ENCODE measurements at regions not wholly inside any gene's neighbourhood (a gene's known extent, or its start where the extent isn't known, plus 50 kb on each side); places are given as distances from the start of the nearest gene placed in this dataset.

- 0 out of 2 replicates have a peak, but pooled peaks cover 7% of the 10 kb centered on the region for H3F3A ChIP-seq (ENCODE audit: insufficient read depth)
- no peak for DNase-seq
- no peak overlapping the region for H3K4me3 ChIP-seq
- in situ Hi-C loops (cut with MboI), result no loop called here
- H3K9me3 ChIP-seq (ENCODE audit: low read depth), result no peaks in the 10 kb centered on the region
- no peak overlapping the region for H3K4me2 ChIP-seq (ENCODE audit: unreplicated experiment)
- H3K36me3 ChIP-seq (ENCODE audit: low read depth), result no peaks in the 10 kb centered on the region
- TF ChIP-seq EZH2phosphoT487 (IDR thresholded peaks at IDR 0.05; ENCODE audit: insufficient read depth, low read depth) (no peak), EZH2 (IDR thresholded peaks at IDR 0.05; ENCODE audit: insufficient read depth, poor library complexity, severe bottlenecking) (no peak)
- no peak overlapping the region for H3K27ac ChIP-seq
- H3K79me2 ChIP-seq (ENCODE audit: insufficient read depth), result no peaks in the 10 kb centered on the region
- WGBS, 2 experiments (ENCODE audit: low coverage in 1 of 2, low lambda C conversion rate in 2 of 2, missing lambda C conversion rate in 2 of 2), result 69 to 90% methylated on average over 1 of the region's 1 CpG
- no peaks in the 10 kb centered on the region for H4K20me1 ChIP-seq (ENCODE audit: insufficient read depth)
- H3K9me2 ChIP-seq (ENCODE audit: insufficient read depth), result no peaks in the 10 kb centered on the region
- no peak overlapping the region for H3K9ac ChIP-seq
- no peak overlapping the region for H2AFZ ChIP-seq
- H3K4me1 ChIP-seq (ENCODE audit: insufficient read depth), result peaks cover 22% of the 10 kb centered on the region
- H3K27me3 ChIP-seq (replicated peaks; ENCODE audit: insufficient read depth), result no peaks in the 10 kb centered on the region
These were observed 788.4 kb downstream of the EPHA4 start for GRCh38 chr2:220783671-220784070.

- no peak overlapping the region for H3K4me2 ChIP-seq (ENCODE audit: unreplicated experiment)
- H3K9me2 ChIP-seq (ENCODE audit: insufficient read depth), result no peaks in the 10 kb centered on the region
- no peak overlapping the region for H3K27ac ChIP-seq
- in situ Hi-C loops (cut with MboI), result no loop called here
- H2AFZ ChIP-seq, result no peak overlapping the region
- H3K9ac ChIP-seq, result no peak overlapping the region
- no peaks in the 10 kb centered on the region for H3F3A ChIP-seq (ENCODE audit: insufficient read depth)
- no peaks in the 10 kb centered on the region for H3K9me3 ChIP-seq (ENCODE audit: low read depth)
- H3K4me3 ChIP-seq, result no peak overlapping the region
- no peaks in the 10 kb centered on the region for H3K27me3 ChIP-seq (replicated peaks; ENCODE audit: insufficient read depth)
- H3K79me2 ChIP-seq (ENCODE audit: insufficient read depth), result no peaks in the 10 kb centered on the region
- no peaks in the 10 kb centered on the region for H4K20me1 ChIP-seq (ENCODE audit: insufficient read depth)
- H3K36me3 ChIP-seq (ENCODE audit: low read depth), result no peaks in the 10 kb centered on the region
- 68 to 74% methylated on average over 4 of the region's 4 CpGs for WGBS, 2 experiments (ENCODE audit: low coverage in 1 of 2, low lambda C conversion rate in 2 of 2, missing lambda C conversion rate in 2 of 2)
- H3K4me1 ChIP-seq (ENCODE audit: insufficient read depth), result peaks cover 24% of the 10 kb centered on the region
- DNase-seq, result no peak
- TF ChIP-seq EZH2phosphoT487 (IDR thresholded peaks at IDR 0.05; ENCODE audit: insufficient read depth, low read depth) (no peak), EZH2 (IDR thresholded peaks at IDR 0.05; ENCODE audit: insufficient read depth, poor library complexity, severe bottlenecking) (no peak)
These were observed 786.9 kb downstream of the EPHA4 start for GRCh38 chr2:220785178-220785577.

GRCh38 chr2:220786216-220786615 is 785.9 kb downstream of the EPHA4 start:
- DNase-seq, result no peak
- in situ Hi-C loops (cut with MboI), result no loop called here

GRCh38 chr2:220787251-220787650 is 784.9 kb downstream of the EPHA4 start:
- no peaks in the 10 kb centered on the region for H3F3A ChIP-seq (ENCODE audit: insufficient read depth)
- in situ Hi-C loops (cut with MboI), result no loop called here
- no peaks in the 10 kb centered on the region for H3K79me2 ChIP-seq (ENCODE audit: insufficient read depth)
- H4K20me1 ChIP-seq (ENCODE audit: insufficient read depth), result no peaks in the 10 kb centered on the region
- TF ChIP-seq EZH2phosphoT487 (IDR thresholded peaks at IDR 0.05; ENCODE audit: insufficient read depth, low read depth) (no peak), EZH2 (IDR thresholded peaks at IDR 0.05; ENCODE audit: insufficient read depth, poor library complexity, severe bottlenecking) (no peak)
- peak; percentile 35 for DNase-seq
- H3K27ac ChIP-seq, result no peak overlapping the region
- no peaks in the 10 kb centered on the region for H3K36me3 ChIP-seq (ENCODE audit: low read depth)
- H3K9me3 ChIP-seq (ENCODE audit: low read depth), result no peaks in the 10 kb centered on the region
- no peak overlapping the region for H3K4me3 ChIP-seq
- peaks cover 19% of the 10 kb centered on the region for H3K4me1 ChIP-seq (ENCODE audit: insufficient read depth)
- no peaks in the 10 kb centered on the region for H3K9me2 ChIP-seq (ENCODE audit: insufficient read depth)
- H2AFZ ChIP-seq, result no peak overlapping the region
- H3K4me2 ChIP-seq (ENCODE audit: unreplicated experiment), result peak overlapping the region; percentile 48
- H3K27me3 ChIP-seq (replicated peaks; ENCODE audit: insufficient read depth), result no peaks in the 10 kb centered on the region
- no peak overlapping the region for H3K9ac ChIP-seq

More at GRCh38 chr2:220786216-220786615, 785.9 kb downstream of the EPHA4 start:
- Histone ChIP-seq H3K27me3 (replicated peaks; ENCODE audit: insufficient read depth) (no peaks in the 10 kb centered on the region), H2AFZ (no peak overlapping the region), H3K9ac (no peak overlapping the region), H3K36me3 (ENCODE audit: low read depth) (no peaks in the 10 kb centered on the region), H3K4me2 (ENCODE audit: unreplicated experiment) (no peak overlapping the region), H3K79me2 (ENCODE audit: insufficient read depth) (no peaks in the 10 kb centered on the region), H3K9me2 (ENCODE audit: insufficient read depth) (no peaks in the 10 kb centered on the region), H3K9me3 (ENCODE audit: low read depth) (no peaks in the 10 kb centered on the region), H3K4me3 (no peak overlapping the region), H3F3A (ENCODE audit: insufficient read depth) (no peaks in the 10 kb centered on the region), H4K20me1 (ENCODE audit: insufficient read depth) (no peaks in the 10 kb centered on the region), H3K4me1 (ENCODE audit: insufficient read depth) (peaks cover 19% of the 10 kb centered on the region), H3K27ac (no peak overlapping the region)
- WGBS, 2 experiments (ENCODE audit: low coverage in 1 of 2, low lambda C conversion rate in 2 of 2, missing lambda C conversion rate in 2 of 2), result 59 to 61% methylated on average over 5 of the region's 5 CpGs
- TF ChIP-seq EZH2phosphoT487 (IDR thresholded peaks at IDR 0.05; ENCODE audit: insufficient read depth, low read depth) (no peak), EZH2 (IDR thresholded peaks at IDR 0.05; ENCODE audit: insufficient read depth, poor library complexity, severe bottlenecking) (no peak)

- Histone ChIP-seq H4K20me1 (ENCODE audit: insufficient read depth) (no peaks in the 10 kb centered on the region), H3F3A (ENCODE audit: insufficient read depth) (no peaks in the 10 kb centered on the region), H3K36me3 (ENCODE audit: low read depth) (no peaks in the 10 kb centered on the region), H3K27ac (no peak overlapping the region), H3K4me1 (ENCODE audit: insufficient read depth) (peaks cover 19% of the 10 kb centered on the region), H3K9me2 (ENCODE audit: insufficient read depth) (no peaks in the 10 kb centered on the region), H3K4me2 (ENCODE audit: unreplicated experiment) (peak overlapping the region; percentile 69), H3K79me2 (ENCODE audit: insufficient read depth) (no peaks in the 10 kb centered on the region), H3K9ac (no peak overlapping the region), H3K4me3 (no peak overlapping the region), H2AFZ (no peak overlapping the region), H3K9me3 (ENCODE audit: low read depth) (no peaks in the 10 kb centered on the region), H3K27me3 (replicated peaks; ENCODE audit: insufficient read depth) (no peaks in the 10 kb centered on the region)
- peak; percentile 89 for DNase-seq
- 0 to 3% methylated on average over 1 of the region's 1 CpG for WGBS, 2 experiments (ENCODE audit: low coverage in 1 of 2, low lambda C conversion rate in 2 of 2, missing lambda C conversion rate in 2 of 2)
- TF ChIP-seq EZH2phosphoT487 (IDR thresholded peaks at IDR 0.05; ENCODE audit: insufficient read depth, low read depth) (no peak), EZH2 (IDR thresholded peaks at IDR 0.05; ENCODE audit: insufficient read depth, poor library complexity, severe bottlenecking) (no peak)
- in situ Hi-C loops (cut with MboI), result no loop called here
These were observed 782.1 kb downstream of the EPHA4 start for GRCh38 chr2:220789961-220790360.
